ENCODE measurements at regions not wholly inside any gene's neighbourhood (a gene's known extent, or its start where the extent isn't known, plus 50 kb on each side); places are given as distances from the start of the nearest gene placed in this dataset.

DNA sequence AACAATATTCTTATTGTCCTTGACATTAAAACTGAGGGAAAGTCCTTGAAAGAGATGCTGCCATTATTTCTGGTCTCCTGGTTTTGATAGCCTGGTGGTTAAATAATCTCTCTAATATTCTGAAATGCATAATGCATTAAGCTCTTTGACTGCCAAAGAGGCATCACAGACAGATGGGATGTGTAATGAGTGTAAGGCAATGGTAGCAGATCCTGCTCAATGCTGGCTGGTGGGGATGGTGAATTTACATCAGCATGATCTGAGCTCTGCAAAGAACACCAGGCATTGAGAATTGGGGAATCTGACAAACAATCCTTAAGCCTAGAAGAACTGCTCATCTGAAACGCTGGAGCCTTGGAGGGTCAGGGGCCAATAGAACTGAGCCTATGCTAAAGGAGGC lies 528.6 kb upstream of the LMCD1 start:
- Histone ChIP-seq H3K27ac (no peak overlapping the region), H3K9me3 (no peaks in the 10 kb centered on the region), H3K4me3 (replicated peaks in 1 of 3) (no peak overlapping the region), H3K36me3 (no peaks in the 10 kb centered on the region), H3K4me1 (no peaks in the 10 kb centered on the region), H3K27me3 (no peaks in the 10 kb centered on the region)
- DNase-seq = no peak
- TF ChIP-seq, protein P1, sequence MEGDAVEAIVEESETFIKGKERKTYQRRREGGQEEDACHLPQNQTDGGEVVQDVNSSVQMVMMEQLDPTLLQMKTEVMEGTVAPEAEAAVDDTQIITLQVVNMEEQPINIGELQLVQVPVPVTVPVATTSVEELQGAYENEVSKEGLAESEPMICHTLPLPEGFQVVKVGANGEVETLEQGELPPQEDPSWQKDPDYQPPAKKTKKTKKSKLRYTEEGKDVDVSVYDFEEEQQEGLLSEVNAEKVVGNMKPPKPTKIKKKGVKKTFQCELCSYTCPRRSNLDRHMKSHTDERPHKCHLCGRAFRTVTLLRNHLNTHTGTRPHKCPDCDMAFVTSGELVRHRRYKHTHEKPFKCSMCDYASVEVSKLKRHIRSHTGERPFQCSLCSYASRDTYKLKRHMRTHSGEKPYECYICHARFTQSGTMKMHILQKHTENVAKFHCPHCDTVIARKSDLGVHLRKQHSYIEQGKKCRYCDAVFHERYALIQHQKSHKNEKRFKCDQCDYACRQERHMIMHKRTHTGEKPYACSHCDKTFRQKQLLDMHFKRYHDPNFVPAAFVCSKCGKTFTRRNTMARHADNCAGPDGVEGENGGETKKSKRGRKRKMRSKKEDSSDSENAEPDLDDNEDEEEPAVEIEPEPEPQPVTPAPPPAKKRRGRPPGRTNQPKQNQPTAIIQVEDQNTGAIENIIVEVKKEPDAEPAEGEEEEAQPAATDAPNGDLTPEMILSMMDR (IDR thresholded peaks at IDR 0.05) = no peak
- TF ChIP-seq POLR2A (IDR thresholded peaks at IDR 0.05) = no peak
- intact Hi-C loops (cut with DNase I) = no loop called here
- 31 to 36% methylated on average over 1 of the region's 1 CpG for WGBS, 2 donors

DNA sequence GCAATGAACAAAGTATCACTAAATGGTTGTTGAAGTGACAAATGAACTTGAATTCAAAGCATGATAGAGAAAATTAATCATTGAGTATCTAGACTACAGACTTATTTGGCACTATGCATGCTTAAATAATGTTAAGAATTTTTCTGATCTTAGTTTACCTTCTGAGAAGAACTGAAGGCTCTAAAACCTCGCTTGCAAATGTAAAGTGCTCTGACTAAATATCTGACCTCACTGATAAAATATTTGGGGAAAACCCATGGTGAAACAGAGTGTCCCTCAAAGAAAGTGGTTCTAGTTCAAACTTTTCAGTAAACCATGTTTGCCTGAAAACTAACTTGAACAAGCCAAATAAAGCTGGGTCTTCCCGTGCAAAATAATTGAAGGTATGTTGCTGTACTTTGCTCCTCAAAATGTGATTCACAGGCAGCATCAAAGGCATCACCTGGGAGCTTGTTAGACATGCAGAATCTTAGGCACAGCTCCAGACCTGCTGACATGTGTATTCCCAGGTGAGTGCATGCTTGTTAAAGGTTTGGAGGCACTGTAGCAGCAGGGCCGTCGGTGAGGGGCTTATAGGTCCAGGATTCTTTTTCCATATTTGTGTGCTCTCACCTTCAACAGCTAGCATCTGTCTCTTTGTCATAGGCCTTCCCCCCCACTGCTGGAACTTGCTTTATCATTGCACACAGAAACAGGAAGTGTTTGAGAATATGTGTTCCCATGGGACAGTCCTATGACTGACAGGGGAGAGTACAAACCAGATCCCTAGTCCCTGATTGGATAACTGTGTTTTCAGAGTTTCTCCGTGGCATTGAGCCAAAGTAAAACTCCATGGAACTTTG lies 524.2 kb upstream of the LMCD1 start:
- no peak for TF ChIP-seq POLR2A (IDR thresholded peaks at IDR 0.05)
- TF ChIP-seq, protein P1 (IDR thresholded peaks at IDR 0.05) = no peak
- Histone ChIP-seq H3K36me3 (no peaks in the 10 kb centered on the region), H3K4me1 (no peaks in the 10 kb centered on the region), H3K27ac (no peak overlapping the region), H3K27me3 (no peaks in the 10 kb centered on the region), H3K4me3 (replicated peaks in 1 of 3) (no peak overlapping the region), H3K9me3 (no peaks in the 10 kb centered on the region)
- DNase-seq = no peak
- intact Hi-C loops (cut with DNase I) = no loop called here
- WGBS, 2 donors = 54% methylated on average over 5 of the region's 5 CpGs

DNA sequence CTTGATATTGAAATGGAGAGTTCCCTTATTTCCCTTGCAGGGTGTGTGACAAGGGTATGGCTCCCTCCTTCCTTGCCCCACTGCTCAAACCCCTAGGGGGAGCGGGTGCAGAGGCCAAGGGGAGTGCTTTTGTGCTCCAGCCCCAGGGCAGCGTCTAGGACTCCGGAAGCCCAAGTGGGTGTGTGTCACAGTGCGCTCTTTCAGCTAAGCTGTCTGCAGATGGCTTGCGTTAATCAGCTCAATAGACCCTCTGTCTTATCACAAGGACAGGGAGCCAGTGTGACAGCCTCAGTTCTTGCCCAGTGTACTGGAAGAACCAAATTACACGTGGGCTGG lies 523.6 kb upstream of the LMCD1 start:
- DNase-seq = no peak
- H3K9me3 ChIP-seq = no peaks in the 10 kb centered on the region
- H3K36me3 ChIP-seq = no peaks in the 10 kb centered on the region
- no peaks in the 10 kb centered on the region for H3K4me1 ChIP-seq
- TF ChIP-seq, protein P1 (IDR thresholded peaks at IDR 0.05) = no peak
- TF ChIP-seq POLR2A (IDR thresholded peaks at IDR 0.05) = no peak
- H3K4me3 ChIP-seq (replicated peaks in 1 of 3) = no peak overlapping the region
- H3K27me3 ChIP-seq = no peaks in the 10 kb centered on the region
- 53 to 69% methylated on average over 6 of the region's 6 CpGs for WGBS, 2 donors
- H3K27ac ChIP-seq = no peak overlapping the region
- intact Hi-C loops (cut with DNase I) = no loop called here

DNA sequence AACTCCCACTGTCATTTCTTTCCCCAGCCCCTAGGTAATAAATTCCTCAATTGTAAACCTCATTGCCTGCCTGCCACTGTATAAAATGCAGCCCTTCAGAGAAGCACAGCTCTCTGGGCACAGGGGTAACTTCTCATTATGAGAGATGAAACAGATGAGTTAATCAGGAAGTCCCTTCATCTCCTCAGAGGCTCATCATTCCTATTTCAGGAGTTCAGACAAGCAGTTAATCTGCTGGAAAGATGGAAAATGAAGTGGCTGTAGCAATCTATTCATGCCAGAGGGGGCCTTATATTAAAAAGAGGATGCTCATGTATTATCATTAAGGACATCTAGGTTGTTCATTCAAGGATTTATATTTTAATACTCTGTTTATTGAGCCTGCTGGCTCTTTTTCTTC lies 519.5 kb upstream of the LMCD1 start:
- no peak for DNase-seq
- intact Hi-C loops (cut with DNase I) = no loop called here
- H3K36me3 ChIP-seq = no peaks in the 10 kb centered on the region

DNA sequence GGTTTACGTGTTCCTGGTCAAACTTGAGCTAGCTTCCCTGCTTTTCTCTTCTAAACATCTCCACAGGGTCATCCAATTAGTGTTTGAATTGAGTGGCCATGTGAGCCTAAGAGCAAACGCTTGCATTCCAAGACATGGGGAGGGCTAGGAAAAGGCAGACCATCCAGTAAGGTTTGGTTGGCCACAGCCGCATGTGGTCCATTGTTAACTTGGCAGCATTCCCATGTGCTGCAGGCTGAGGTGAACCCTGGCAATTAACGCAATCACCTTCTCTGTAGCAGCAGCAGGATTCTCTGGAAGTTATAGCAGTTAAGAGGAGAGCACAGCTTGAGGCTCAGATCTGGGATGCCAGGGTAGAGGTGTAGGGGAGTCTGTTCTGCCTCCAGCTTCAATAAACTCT lies 502.2 kb upstream of the LMCD1 start:
- no peaks in the 10 kb centered on the region for H3K4me1 ChIP-seq
- H3K36me3 ChIP-seq = no peaks in the 10 kb centered on the region
- H3K9me3 ChIP-seq = no peaks in the 10 kb centered on the region
- H3K27ac ChIP-seq = no peak overlapping the region
- H3K4me3 ChIP-seq (replicated peaks in 1 of 3) = no peak overlapping the region
- H3K27me3 ChIP-seq = no peaks in the 10 kb centered on the region
- WGBS, 2 donors = 18 to 46% methylated on average over 4 of the region's 4 CpGs
- intact Hi-C loops (cut with DNase I) = no loop called here
- DNase-seq = no peak
- TF ChIP-seq, protein P1 (IDR thresholded peaks at IDR 0.05) = no peak
- TF ChIP-seq POLR2A (IDR thresholded peaks at IDR 0.05) = no peak

More for the DNA sequence above, 519.5 kb upstream of the LMCD1 start:
- Histone ChIP-seq H3K27me3 (no peaks in the 10 kb centered on the region), H3K9me3 (no peaks in the 10 kb centered on the region), H3K27ac (no peak overlapping the region), H3K4me1 (no peaks in the 10 kb centered on the region), H3K4me3 (replicated peaks in 1 of 3) (no peak overlapping the region)
- TF ChIP-seq, protein P1 (IDR thresholded peaks at IDR 0.05) = no peak
- no peak for TF ChIP-seq POLR2A (IDR thresholded peaks at IDR 0.05)
